GM19328 (cell line): ENCODE measurements at regions not wholly inside any gene's neighbourhood (a gene's known extent, or its start where the extent isn't known, plus 50 kb on each side); places are given as distances from the start of the nearest gene placed in this dataset.

Experiments used
- ATAC-seq: cut with Tn5 transposase; IDR thresholded peaks from one replicate; pipeline ENCODE4 v1.9.1; 2021; ENCODE audit warnings: mild to moderate bottlenecking, moderate library complexity; ENCODE audit not compliant: unreplicated experiment

DNA sequence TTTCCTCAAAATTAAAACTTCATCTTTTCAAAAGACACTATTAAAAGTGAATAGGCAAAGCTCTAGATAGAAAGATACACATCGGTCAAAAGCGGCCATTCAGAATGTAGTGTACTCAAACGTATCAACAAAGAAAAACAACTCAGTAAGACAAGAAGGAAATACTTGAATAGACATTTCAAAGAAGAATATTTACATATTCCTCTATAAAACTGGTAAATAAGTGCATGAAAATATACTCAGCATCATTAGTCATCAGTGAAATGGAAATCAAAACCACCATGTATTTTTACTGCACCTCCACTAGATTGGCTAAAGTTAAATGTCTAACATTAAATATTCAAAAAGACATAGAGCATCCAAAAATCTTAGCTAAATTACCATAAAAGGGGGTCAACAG is 551.1 kb upstream of the SORCS1 start:
- no peak for ATAC-seq

DNA sequence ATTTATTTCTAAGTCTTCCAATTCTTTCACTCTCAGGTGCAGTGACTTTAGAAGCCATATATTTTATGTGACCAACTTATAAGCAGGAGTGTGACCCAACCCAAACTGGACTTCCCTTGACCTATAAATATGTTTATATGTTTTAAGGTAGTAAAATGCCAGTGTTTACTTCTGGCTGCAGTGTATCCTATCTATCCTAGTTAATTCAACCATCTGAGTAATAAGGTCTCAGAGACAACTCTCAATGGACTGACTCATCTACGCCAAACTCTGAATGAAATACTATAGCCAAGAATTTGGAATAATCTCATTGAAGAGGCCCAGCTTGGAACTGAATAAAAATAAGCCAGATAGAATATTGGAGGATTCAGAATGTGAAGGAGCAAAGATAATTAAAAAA is 544.5 kb upstream of the SORCS1 start:
- no peak for ATAC-seq

DNA sequence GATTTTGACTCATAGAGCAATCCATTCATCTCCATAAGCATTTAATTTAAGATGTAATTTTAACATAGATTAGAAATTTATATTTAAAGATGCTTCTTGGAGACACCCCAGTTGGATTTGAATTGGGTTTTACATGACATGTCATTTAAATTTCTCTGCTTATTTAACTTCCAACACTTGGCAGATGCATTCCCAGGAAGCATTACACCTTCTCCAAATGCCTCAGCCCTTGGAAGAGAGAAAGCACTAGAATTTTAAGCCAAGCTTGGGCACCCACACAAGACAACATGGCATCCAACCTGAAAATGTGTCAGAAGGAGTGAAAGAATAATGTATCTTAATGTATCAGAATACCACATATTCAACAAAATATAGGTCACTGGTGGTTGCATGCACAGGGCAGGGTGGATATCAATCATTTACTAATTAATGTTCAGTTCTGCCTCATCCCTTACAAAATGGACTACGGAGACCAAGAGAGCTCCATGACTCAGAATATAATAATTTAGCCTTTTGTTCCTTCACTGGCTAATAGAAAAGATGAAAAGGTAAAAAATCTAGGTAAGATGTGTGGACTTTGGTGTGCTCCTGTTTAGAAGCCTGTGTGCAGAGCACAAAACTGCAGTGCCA is 541.7 kb upstream of the SORCS1 start:
- no peak for ATAC-seq

DNA sequence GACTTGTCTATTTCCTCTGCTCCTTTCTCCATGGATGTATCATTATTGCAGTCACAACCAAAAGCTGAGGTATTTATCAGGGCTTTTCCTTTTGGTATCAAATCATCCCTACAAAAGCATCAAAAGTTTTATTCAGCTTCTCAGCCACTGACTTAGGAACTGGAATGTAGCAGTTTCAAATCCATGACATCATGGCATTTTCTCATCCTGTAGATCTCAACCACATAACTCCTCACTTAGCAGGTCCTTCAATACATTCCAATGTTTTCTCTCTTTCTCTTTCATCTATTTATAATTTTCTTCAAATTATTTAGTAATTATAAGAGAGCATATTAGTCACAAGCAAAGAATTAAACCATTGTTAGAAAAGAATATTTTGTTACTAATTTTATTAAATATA is 537.4 kb upstream of the SORCS1 start:
- no peak for ATAC-seq

DNA sequence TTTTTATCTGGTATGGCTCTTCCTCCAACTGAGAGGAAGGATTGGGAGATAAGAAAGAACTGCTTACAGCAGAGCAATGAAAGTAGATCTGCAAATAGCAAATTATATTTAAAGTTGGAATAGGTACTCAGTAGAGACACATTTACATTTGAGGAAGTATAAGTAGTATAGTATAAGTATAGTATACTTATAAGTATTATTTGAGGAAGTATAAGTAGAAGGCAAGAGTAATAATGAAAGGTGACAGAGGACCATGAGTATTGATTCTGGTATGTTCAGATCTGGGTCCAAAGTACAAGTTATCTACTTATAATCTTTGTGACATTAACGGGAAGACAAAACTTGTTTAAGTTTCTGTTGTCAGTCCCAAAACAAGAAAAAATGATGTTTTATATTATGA is 527.6 kb upstream of the SORCS1 start:
- no peak for ATAC-seq

DNA sequence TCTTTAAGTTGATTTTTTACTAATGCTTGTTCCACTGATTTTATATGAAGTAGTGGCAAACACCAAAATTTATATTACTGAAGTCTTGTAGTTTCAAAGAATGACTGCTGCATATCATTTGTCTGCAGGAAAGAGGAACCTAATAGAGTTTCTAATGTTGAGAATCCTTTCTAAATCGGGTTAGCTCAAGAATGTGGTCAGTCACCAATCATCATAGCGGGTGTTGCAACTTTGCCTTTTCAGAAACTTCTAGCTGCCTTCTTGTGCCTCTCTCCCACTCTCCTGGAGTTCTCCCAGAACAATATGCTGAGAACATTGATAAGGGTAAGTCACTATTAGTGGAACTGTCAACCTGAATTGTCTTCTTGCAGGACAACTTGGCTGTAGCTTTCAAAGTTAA is 524.8 kb upstream of the SORCS1 start:
- ATAC-seq, result no peak

DNA sequence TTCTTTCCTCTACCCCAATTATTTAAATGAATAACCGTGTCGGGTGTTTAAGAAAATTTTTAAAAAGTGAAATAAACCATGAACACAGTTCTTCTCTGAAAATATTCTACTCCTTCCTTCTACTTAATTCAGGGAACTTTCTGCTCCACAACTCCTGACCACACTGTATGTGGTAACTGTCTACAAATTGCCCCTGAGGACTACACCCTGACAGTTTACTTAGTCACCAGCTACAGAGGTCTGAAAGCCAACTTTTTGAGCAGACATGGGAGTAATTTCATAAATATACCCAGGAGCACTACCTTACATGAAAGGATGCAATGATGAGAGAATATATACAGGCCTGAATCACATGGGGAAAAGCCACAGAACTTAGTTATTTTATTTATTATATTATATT is 523.2 kb upstream of the SORCS1 start:
- ATAC-seq, result no peak

DNA sequence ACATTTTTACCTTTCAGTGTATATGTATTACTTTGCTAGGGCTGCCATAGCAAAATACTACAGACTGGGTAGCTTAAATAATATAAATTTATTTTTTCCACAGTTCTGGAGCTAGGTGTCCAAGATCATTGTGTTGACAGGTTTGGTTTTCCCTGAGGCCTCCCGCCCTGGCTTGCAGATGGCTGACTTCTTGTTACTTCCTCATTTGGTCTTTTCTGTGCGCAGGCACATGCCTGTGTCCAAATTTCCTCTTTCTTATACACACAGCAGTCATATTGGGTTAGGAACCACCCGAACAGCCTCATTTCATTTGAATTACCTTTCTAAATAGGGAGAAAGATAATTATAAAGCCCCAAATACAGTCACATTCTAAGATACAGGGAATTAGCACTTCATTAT is 521.6 kb upstream of the SORCS1 start:
- no peak for ATAC-seq

DNA sequence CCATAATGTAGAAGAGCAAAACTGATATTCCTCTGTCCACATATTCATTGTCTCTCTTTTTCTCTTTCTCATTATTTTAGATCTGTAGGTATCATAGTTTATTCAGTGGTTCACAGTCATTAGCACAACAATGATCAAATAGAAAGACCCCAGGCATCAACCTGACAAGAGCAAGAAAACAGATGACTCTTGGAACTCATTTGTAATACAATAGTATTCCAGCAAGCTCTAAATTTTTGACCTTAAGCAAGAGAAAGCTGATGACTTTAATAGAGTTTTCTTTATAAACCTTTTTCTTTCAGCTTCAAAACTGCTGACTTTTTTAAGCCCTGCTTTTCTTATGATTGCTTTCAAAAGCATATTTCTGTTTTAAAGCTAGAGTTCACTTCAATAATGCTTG is 507.5 kb upstream of the SORCS1 start:
- ATAC-seq, result no peak

DNA sequence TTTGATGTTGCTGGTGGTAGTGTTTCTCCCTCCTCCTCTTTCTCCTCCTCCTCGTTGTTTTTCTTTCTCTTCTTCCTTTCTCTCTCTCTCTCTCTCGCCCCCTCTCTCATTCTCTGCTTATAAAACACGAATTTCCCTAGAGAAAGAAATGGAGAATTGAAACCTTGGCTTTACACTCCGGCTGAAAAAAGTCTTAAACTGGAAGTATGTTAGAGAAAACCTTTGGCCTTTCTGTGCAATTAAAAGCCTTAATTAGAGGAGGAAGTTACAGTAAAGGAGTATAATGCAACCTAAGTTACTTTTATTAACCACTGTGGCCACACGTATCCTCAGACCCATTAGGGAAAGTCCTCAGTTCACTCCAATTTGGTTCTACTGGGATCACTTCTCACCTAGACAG is 501.7 kb upstream of the SORCS1 start:
- ATAC-seq, result no peak

DNA sequence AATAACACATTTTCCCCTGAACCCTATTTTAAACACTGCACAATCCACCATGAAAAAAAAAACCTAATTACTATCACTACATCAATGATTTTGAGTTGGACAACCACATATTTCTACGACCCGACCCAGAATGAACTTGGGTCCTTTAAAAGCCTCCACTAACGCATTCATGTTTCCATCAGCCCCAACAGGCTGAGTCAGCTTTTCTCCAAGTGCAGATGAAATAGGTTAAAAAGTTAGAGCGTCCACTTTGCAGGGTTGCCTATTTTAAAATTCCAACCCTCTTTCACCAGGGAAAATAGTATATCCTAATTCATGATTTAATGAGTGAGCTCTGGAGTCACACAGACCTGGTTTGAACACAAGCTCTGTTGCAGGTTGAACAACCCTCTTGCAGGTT is 501.0 kb upstream of the SORCS1 start:
- ATAC-seq, result no peak

DNA sequence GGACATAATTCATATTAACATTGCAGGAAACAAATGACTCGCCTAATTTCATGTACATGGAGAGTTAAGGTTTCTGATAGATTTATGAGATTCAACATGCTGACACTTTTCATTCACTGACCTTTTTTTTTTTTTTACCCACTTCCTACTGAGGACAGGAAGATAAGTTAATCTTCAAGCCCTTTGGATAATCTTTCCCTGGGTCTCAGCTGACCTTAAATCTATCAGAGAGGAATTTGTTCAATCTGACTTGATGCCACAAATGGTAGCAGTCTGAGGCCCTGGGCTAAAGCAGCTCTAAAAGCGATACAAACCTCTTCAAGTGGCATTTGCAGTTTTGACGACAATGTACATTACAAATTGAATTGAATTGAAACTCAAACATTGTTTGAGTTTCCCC is 493.3 kb upstream of the SORCS1 start:
- ATAC-seq, result no peak

DNA sequence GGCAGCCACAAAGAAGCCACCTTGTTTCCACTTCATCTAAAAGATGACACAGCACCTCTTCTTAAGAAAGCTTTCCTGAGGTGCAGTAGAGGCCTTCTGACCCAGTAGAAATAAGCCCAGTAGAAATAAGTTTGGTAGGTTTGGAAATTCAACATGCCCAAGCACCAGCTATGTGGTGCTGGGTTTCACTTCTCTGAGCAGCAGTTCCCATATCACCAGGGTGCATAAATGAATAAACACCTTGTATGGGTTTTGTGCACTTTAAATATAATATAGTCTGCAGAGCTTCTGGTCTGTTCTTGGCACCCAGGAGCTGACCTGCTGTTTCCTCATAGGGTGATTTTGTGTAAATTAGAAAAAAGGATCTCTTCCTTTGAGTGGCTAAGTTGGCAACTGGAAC is 492.4 kb upstream of the SORCS1 start:
- no peak for ATAC-seq

DNA sequence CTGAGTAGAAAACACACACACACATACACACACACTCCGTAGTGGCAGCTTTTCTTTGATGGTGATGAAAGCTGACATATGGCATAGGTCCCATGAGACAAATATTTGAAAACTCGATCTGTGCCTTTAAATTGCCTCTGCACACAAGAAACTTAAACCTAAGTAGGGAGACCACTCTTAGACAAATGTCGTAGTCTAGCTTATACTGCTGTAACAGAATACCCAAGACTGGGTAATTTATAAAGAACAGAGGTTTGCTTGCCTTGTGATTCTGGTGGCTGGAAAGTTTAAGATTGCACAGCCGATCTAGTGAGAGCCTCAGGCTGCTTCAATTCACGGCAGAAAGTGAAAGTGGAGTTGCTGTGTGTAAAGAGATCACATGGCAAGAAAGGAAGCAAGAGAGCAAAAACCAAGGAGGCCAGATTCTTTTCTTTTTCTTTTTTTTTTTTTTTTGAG is 489.4 kb upstream of the SORCS1 start:
- ATAC-seq, result no peak

DNA sequence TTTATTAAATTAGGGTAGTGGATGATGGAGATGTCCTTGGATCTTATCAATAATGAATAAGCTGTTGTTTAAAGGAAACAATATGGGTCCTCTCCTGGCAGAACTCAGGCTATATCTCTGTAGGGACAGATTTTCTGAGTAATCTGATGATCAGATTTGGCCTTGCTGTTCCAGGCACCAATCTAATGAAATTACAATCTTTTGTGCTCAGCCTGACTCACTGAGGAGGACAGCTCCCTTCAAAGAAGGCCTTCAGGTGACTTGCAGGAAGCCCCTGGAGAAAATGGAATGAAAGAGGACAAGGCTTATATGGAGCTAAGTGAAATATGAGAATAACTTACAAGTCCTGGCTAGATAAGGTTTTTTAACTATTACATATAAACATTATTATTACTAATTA is 486.4 kb upstream of the SORCS1 start:
- no peak for ATAC-seq

DNA sequence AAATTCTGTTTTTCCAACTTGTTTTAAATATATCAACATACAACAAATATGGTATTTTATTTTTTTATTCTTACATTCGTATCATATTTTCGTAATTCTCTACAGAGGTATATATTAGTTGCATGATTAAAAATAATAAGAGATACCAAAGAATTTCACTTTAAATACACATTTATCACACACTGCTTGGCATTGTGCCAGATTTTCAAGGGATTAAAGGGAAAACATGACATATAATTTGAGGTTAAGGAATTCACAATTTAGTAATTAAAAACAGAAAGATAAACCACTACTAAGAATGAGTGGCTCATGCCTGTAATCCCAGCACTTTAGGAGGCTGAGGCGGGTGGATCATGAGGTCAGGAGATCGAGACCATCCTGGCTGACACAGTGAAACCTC is 484.7 kb upstream of the SORCS1 start:
- ATAC-seq, result no peak

DNA sequence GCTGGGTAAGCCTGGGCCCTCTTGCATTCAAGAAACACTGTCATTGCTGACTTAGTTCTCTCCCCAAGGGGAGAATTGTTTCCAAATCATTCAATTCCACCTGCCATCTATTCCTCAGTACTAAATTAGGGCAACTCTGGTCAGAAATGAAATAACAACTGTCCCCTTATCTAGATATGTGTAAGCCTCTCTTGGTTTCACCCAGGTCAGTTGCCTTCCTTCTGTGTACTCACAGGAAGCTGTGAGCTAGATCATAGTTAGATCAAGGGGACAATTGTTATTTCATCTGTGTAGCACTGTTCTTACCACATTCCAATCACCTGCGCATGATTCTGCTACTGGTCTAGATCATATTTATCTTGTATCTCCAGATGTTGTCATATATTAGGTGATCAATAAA is 483.0 kb upstream of the SORCS1 start:
- ATAC-seq, result no peak

DNA sequence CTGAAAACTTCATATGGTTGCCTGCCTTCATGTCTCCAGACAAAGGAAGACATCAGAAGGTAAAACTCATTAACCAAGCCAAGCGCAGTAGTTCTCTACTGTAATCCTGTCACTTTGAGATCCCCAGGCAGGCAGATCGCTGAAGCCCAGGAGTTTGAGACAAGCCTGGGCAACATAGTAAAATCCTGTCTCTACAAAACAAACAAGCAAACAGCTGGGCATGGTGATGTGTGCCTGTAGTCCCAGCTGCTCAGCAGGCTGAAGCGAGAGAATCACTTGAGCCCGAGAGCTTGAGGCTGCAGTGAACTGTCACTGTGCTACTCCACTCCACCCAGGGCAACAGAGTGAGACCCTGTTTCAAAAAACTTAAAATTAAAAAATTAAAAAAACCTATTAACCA is 467.4 kb upstream of the SORCS1 start:
- ATAC-seq, result no peak

DNA sequence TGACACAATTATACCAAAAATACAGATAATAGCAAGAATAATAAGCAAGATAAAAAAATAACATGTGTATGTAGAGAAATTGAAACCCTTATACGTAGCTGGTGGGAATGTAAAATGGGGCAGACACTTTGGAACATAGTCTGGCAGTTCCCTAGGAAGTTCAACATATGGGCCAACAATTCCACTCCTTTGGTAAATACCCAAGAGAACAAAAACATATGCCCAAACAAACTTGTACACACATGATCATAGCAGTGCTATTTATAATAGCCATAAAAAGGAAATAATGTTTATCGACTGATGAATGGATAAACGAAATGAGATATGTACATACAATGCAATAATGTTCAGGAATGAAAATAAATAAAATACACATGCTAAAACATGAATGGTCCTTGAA is 462.4 kb upstream of the SORCS1 start:
- ATAC-seq, result no peak

DNA sequence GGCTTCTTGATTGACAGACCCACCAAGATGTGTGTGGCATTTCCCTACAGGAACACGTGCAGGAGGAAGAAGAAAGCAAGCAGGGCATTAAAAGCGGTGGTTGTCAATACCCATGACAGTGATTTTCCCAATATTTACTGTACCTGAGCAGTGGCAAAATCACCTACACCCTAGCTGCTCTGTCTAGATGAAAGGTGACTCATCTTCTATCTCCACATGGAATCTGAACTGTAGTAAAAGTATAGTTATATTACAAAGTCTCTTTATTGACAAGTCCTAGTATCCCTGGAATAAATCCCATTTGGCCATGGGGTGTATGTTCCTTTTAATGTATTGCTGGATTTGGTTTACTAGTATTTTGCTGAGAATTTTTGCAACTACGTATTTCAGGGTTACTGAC is 458.8 kb upstream of the SORCS1 start:
- ATAC-seq, result no peak

DNA sequence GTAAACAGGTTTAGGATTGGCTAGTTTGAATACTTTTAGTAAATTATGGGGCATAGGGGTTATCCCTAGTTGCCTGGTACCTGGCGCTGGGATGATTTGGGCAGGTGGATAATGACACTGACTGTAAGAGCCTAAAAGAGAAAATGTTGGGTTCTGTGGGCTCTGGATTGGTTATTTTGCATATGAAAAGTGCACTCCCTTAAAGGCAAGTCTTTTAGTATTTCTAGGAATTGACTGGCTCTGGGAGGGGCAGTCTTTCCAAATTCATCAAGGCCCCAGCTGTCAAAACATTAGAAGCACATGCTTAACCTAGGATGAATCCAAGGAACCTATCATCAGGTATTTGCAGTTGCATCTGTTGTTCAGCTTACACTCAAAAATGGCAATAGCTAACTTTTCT is 454.6 kb upstream of the SORCS1 start:
- no peak for ATAC-seq

DNA sequence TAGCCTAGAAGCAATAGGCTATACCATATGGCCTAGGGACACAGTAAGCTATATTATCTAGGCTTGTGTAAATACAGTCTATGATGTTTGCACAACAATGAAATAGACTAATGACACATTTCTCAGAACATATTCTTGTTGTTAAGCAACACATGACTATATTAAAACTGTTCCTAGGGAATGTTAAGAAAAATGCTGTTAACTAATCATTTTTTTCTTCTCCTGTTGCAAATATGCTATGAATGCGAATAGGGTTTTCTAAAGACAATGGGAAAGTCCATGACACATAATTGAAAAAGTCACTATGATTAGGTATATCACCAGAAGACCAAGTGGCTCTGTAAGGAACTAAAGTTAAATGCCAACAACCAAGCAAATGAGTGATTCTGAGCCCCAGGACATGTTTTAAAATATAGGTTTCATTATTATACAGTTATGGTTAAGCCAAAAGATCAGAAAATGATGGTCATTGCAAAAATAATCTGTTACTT is 454.0 kb upstream of the SORCS1 start:
- ATAC-seq, result no peak
